Stimulated activated CD8-positive, alpha-beta memory T cell treated with anti-CD3 and anti-CD28 coated beads, Interleukin-2, amount 100 ng/mL, for 1 hour (primary cell): ENCODE measurements at regions not wholly inside any gene's neighbourhood (a gene's known extent, or its start where the extent isn't known, plus 50 kb on each side); places are given as distances from the start of the nearest gene placed in this dataset.

Experiments used
- DNase-seq, 2 donors: peaks; one replicate each; pipeline ENCODE4 v3.0.0-alpha.2; 2020; ENCODE audit warnings: low read depth in 2 of 2

GRCh38 chr2:120455390-120455789, 109.5 kb downstream of the INHBB start:
- DNase-seq: no peak

- DNase-seq: no peak
Measured at GRCh38 chr2:120456867-120457266, 110.9 kb downstream of the INHBB start.

GRCh38 chr2:120460511-120460910, 114.6 kb downstream of the INHBB start:
- DNase-seq: no peak

GRCh38 chr2:120461092-120461491, 115.2 kb downstream of the INHBB start:
- DNase-seq: no peak

GRCh38 chr2:120461546-120462537, 115.9 kb downstream of the INHBB start:
- DNase-seq: no peak

- no peak for DNase-seq
Measured at GRCh38 chr2:120463527-120463926, 117.6 kb downstream of the INHBB start.

- DNase-seq: no peak
Measured at GRCh38 chr2:120463996-120464395, 118.1 kb downstream of the INHBB start.

- no peak for DNase-seq
Measured at GRCh38 chr2:120464448-120464931, 118.6 kb downstream of the INHBB start.

GRCh38 chr2:120465012-120465700, 119.2 kb downstream of the INHBB start:
- no peak for DNase-seq

GRCh38 chr2:120465701-120465988, 119.7 kb downstream of the INHBB start:
- no peak for DNase-seq

- DNase-seq: no peak
Measured at GRCh38 chr2:120465989-120466703, 120.2 kb downstream of the INHBB start.

- DNase-seq: no peak
Measured at GRCh38 chr2:120466704-120467054, 120.7 kb downstream of the INHBB start.

- DNase-seq: no peak
Measured at GRCh38 chr2:120468136-120468535, 122.2 kb downstream of the INHBB start.

GRCh38 chr2:120469426-120469825, 123.5 kb downstream of the INHBB start:
- no peak for DNase-seq

GRCh38 chr2:120470041-120470965, 124.4 kb downstream of the INHBB start:
- no peak for DNase-seq

- DNase-seq: no peak
Measured at GRCh38 chr2:120471166-120471565, 125.2 kb downstream of the INHBB start.

- no peak for DNase-seq
Measured at GRCh38 chr2:120472031-120472430, 126.1 kb downstream of the INHBB start.

- DNase-seq: no peak
Measured at GRCh38 chr2:120472891-120473309, 127.0 kb downstream of the INHBB start.

GRCh38 chr2:120473522-120474271, 127.8 kb downstream of the INHBB start:
- DNase-seq: no peak

- DNase-seq: no peak
Measured at GRCh38 chr2:120474486-120474885, 128.6 kb downstream of the INHBB start.

- no peak for DNase-seq
Measured at GRCh38 chr2:120476141-120476540, 130.2 kb downstream of the INHBB start.
